SK-N-SH (cell line): ENCODE measurements at regions not wholly inside any gene's neighbourhood (a gene's known extent, or its start where the extent isn't known, plus 50 kb on each side); places are given as distances from the start of the nearest gene placed in this dataset.

ENCODE experiments used
- CTCF ChIA-PET: fragments of 300-600, 350-600 bp; formaldehyde crosslinking; extraction: SDS; loops from one replicate; lab custom pipeline; 2021; lab: Yijun Ruan, JAX
- POLR2A ChIA-PET: fragments of 350-600 bp; sonication (Branson Sonifier 250); formaldehyde crosslinking; extraction: SDS; loops from one replicate; lab custom pipeline; 2020; ENCODE audit warnings: antibody characterized with exemption, inconsistent platforms; lab: Yijun Ruan, JAX
- DNase-seq: peaks from one replicate; pipeline ENCODE4 v3.0.0; 2012
- H2AFZ ChIP-seq: fragments of 200-600 bp; sonication (generic); 2 replicates; pipeline ENCODE4 v1.8.1; 2016; ENCODE audit warnings: antibody characterized with exemption, mild to moderate bottlenecking, low read depth
- H3F3A ChIP-seq: fragments of 200-600 bp; sonication (generic); replicated peaks from 2 replicates; pipeline ENCODE3; 2016; ENCODE audit warnings: antibody characterized with exemption, mild to moderate bottlenecking; ENCODE audit not compliant: insufficient read depth
- H3K27ac ChIP-seq, 2 experiments: fragments of 200-500 bp in 1 of 2; fragments of 200-600 bp in 1 of 2; sonication (Bioruptor generic) in 1 of 2; sonication (generic), shearing (Covaris generic) in 1 of 2; 2 replicates each; pipeline versions ENCODE4 v1.5.1 to v1.6.1; 2014 to 2016; ENCODE audit warnings: low read depth in 2 of 2, inconsistent platforms in 1 of 2, low read length in 1 of 2, mild to moderate bottlenecking in 1 of 2, mixed read lengths in 1 of 2
- H3K27me3 ChIP-seq: fragments of 200-600 bp; sonication (generic), shearing (Covaris generic); 2 replicates; pipeline ENCODE4 v1.6.1; 2016; ENCODE audit warnings: mixed run types; ENCODE audit not compliant: insufficient read depth
- H3K36me3 ChIP-seq, 2 experiments: fragments of 200-500 bp in 1 of 2; fragments of 200-600 bp in 1 of 2; sonication (Bioruptor generic) in 1 of 2; sonication (generic) in 1 of 2; replicated peaks in 1 of 2; 2 replicates each; pipeline versions ENCODE3 to v1.5.1; 2014 to 2016; ENCODE audit warnings: low read length in 1 of 2, mild to moderate bottlenecking in 1 of 2; ENCODE audit not compliant: insufficient read depth in 2 of 2, control insufficient read depth in 1 of 2
- H3K4me1 ChIP-seq, 2 experiments: fragments of 200-500 bp in 1 of 2; fragments of 200-600 bp in 1 of 2; sonication (Bioruptor generic) in 1 of 2; sonication (generic), shearing (Covaris generic) in 1 of 2; 2 replicates each; pipeline versions ENCODE4 v1.5.1 to v1.6.1; 2014 to 2016; ENCODE audit warnings: low read depth in 1 of 2, low read length in 1 of 2, mixed run types in 1 of 2; ENCODE audit not compliant: insufficient read depth in 2 of 2, control insufficient read depth in 1 of 2
- H3K4me2 ChIP-seq: fragments of 200-600 bp; sonication (generic), shearing (Covaris generic); 2 replicates; pipeline ENCODE4 v1.6.1; 2017; ENCODE audit warnings: mixed run types
- H3K4me3 ChIP-seq, 2 experiments: fragments of 200-500 bp in 1 of 2; fragments of 200-600 bp in 1 of 2; sonication (Bioruptor generic) in 1 of 2; sonication (generic), shearing (Covaris generic) in 1 of 2; 2 replicates each; pipeline versions ENCODE4 v1.5.1 to v1.8.1; 2014 to 2016; ENCODE audit warnings: low read depth in 2 of 2, inconsistent platforms in 1 of 2, low read length in 1 of 2, mild to moderate bottlenecking in 1 of 2, mixed read lengths in 1 of 2, moderate library complexity in 1 of 2
- H3K79me2 ChIP-seq: fragments of 200-600 bp; sonication (generic); 2 replicates; pipeline ENCODE4 v1.8.1; 2017; ENCODE audit warnings: mild to moderate bottlenecking; ENCODE audit not compliant: insufficient read depth
- H3K9ac ChIP-seq: fragments of 200-600 bp; sonication (generic); 2 replicates; pipeline ENCODE4 v1.6.1; 2017; ENCODE audit warnings: mixed run types
- H3K9me2 ChIP-seq: fragments of 200-600 bp; sonication (generic); 2 replicates; pipeline ENCODE4 v1.6.1; 2017; ENCODE audit warnings: mixed run types
- H3K9me3 ChIP-seq: fragments of 200-600 bp; sonication (generic); 2 replicates; pipeline ENCODE4 v1.6.1; 2017; ENCODE audit warnings: mixed run types, mild to moderate bottlenecking, moderate library complexity
- H4K20me1 ChIP-seq: fragments of 200-600 bp; sonication (generic); 2 replicates; pipeline ENCODE4 v1.6.1; 2017; ENCODE audit warnings: mild to moderate bottlenecking, mixed run types; ENCODE audit not compliant: insufficient read depth
- CHD2 ChIP-seq: fragments of 150-350 bp; IDR thresholded peaks from 2 replicates; pipeline ENCODE4 v1.6.1; 2018; ENCODE audit warnings: low read length; ENCODE audit not compliant: partially characterized antibody
- FOXM1 ChIP-seq: IDR thresholded peaks from 2 replicates; pipeline ENCODE4 v1.4.0; 2012; ENCODE audit warnings: low read depth, mild to moderate bottlenecking
- GABPA ChIP-seq: IDR thresholded peaks from 2 replicates; pipeline ENCODE4 v1.4.0; 2012; ENCODE audit warnings: low read depth, mild to moderate bottlenecking
- MAX ChIP-seq: IDR thresholded peaks from 2 replicates; pipeline ENCODE4 v1.4.0; 2012; ENCODE audit warnings: low read depth
- MXI1 ChIP-seq: IDR thresholded peaks from 2 replicates; pipeline ENCODE4 v1.6.1; 2012; ENCODE audit warnings: mild to moderate bottlenecking, low read depth, low read length, improper control_type of control experiment
- NRF1 ChIP-seq: IDR thresholded peaks from 2 replicates; pipeline ENCODE4 v1.6.1; 2012; ENCODE audit warnings: low read depth, mild to moderate bottlenecking, low read length
- RFX5 ChIP-seq: IDR thresholded peaks from 2 replicates; pipeline ENCODE4 v1.6.1; 2012; ENCODE audit warnings: mild to moderate bottlenecking, improper control_type of control experiment, low read length
- RXRA ChIP-seq: IDR thresholded peaks from 2 replicates; pipeline ENCODE4 v1.4.0; 2012; ENCODE audit warnings: low read depth, mild to moderate bottlenecking, borderline replicate concordance
- SIN3A ChIP-seq: IDR thresholded peaks from 2 replicates; pipeline ENCODE4 v1.6.1; 2012; ENCODE audit warnings: low read depth, mild to moderate bottlenecking, low read length, moderate library complexity, borderline replicate concordance
- TAF1 ChIP-seq: IDR thresholded peaks from 2 replicates; pipeline ENCODE4 v1.6.1; 2012; ENCODE audit warnings: low read depth, mild to moderate bottlenecking, low read length, moderate library complexity, borderline replicate concordance
- YY1 ChIP-seq: IDR thresholded peaks from 2 replicates; pipeline ENCODE4 v1.4.0; 2012; ENCODE audit warnings: low read depth, mild to moderate bottlenecking
- WGBS: methylation state at CpG from one replicate; pipeline ENCODE4 v1.1.6; 2017; ENCODE audit warnings: low lambda C conversion rate; 5-methylcytosine and 5-hydroxymethylcytosine counted together
- TF ChIP-seq, protein P1 (sequence below): fragments of 200-600 bp; sonication (generic); IDR thresholded peaks from 2 replicates; pipeline ENCODE4 v1.6.1; 2017; ENCODE audit warnings: antibody characterized with exemption, mild to moderate bottlenecking, moderate library complexity
- TF ChIP-seq, protein P2 (sequence below): fragments of 150-350 bp; IDR thresholded peaks from 2 replicates; pipeline ENCODE4 v1.6.1; 2017; ENCODE audit warnings: antibody characterized with exemption, low read length, low read depth, borderline replicate concordance

DNA sequence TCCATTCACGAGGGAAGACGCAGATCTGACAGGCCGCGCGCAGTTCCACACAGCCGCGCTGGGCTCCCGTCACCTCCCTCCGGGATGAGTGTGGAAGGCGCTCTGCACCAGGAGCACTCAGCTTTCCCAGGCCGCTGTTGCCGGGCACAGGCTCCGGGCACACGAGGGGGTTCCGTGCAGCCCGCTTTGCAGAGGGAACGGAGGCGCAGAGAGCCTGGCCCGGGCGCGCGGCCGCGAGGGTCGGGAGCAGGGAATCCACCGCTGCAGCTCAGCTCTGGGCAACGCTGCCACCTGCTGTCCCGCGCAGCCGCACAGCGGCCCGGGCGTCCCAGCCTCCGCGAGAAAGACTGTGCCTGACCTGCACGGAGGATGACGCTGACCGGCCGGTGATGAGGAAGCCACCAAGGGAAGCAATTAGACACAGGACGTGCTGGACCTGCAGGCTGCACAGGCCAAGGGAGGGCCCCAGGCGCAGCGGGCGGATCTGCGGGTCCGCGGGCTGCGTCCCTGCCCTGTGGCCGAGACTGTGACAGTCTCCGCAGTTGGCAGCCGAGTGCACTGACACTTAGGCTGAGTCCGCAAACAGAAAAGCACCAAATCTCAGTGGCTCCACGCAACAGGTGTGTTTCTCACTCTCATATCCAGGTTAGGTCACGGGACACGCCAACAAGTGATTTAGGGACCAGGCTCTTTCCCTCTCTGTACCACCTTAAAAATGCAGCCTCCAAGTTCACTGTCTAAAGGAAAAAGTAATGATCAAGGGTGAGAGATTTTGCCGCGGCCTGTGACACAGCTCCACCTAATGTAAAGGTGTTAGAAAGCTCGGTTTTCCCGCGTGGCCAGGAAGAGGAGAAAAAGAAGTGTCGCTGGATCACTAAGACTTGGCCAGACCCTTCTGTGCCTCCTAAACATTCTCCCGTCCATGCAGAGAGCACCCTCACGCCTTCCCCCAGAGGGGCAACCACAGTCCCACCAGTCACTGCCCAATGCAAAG is 94.5 kb downstream of the SEC61G start (continued):
- no peak for TF ChIP-seq RXRA
- TF ChIP-seq, protein P1, sequence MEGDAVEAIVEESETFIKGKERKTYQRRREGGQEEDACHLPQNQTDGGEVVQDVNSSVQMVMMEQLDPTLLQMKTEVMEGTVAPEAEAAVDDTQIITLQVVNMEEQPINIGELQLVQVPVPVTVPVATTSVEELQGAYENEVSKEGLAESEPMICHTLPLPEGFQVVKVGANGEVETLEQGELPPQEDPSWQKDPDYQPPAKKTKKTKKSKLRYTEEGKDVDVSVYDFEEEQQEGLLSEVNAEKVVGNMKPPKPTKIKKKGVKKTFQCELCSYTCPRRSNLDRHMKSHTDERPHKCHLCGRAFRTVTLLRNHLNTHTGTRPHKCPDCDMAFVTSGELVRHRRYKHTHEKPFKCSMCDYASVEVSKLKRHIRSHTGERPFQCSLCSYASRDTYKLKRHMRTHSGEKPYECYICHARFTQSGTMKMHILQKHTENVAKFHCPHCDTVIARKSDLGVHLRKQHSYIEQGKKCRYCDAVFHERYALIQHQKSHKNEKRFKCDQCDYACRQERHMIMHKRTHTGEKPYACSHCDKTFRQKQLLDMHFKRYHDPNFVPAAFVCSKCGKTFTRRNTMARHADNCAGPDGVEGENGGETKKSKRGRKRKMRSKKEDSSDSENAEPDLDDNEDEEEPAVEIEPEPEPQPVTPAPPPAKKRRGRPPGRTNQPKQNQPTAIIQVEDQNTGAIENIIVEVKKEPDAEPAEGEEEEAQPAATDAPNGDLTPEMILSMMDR = peak; percentile 46
- TF ChIP-seq, protein P2, sequence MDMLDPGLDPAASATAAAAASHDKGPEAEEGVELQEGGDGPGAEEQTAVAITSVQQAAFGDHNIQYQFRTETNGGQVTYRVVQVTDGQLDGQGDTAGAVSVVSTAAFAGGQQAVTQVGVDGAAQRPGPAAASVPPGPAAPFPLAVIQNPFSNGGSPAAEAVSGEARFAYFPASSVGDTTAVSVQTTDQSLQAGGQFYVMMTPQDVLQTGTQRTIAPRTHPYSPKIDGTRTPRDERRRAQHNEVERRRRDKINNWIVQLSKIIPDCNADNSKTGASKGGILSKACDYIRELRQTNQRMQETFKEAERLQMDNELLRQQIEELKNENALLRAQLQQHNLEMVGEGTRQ = no peak
- no peak for TF ChIP-seq SIN3A
- no peak for TF ChIP-seq GABPA
- peak; percentile 74 for TF ChIP-seq NRF1
- TF ChIP-seq CHD2 = no peak

GRCh38 chr7:54663603-54664234 is 95.3 kb downstream of the SEC61G start:
- Histone ChIP-seq H3K36me3 (no peaks in the 10 kb centered on the region), H3K4me3 (peak overlapping the region; percentile 53 to 58), H2AFZ (no peak overlapping the region), H3K9ac (no peak overlapping the region)
- TF ChIP-seq MAX = no peak
- TF ChIP-seq MXI1 = no peak
- no peak for TF ChIP-seq RFX5
- TF ChIP-seq TAF1 = no peak
- TF ChIP-seq FOXM1 = no peak
- no peak for TF ChIP-seq YY1
- TF ChIP-seq, all 33 proteins: peak for 0
- H4K20me1 ChIP-seq = no peaks in the 10 kb centered on the region
- H3K27ac ChIP-seq = no peak overlapping the region; a peak in 1 of 4 replicates
- H3K79me2 ChIP-seq = no peaks in the 10 kb centered on the region
- peak overlapping the region; percentile 74 for H3K4me2 ChIP-seq
- ChIA-PET CTCF (interaction anchor here (0.6 to 1.9 kb wide), 20 partner anchors 9 to 1743 kb away, joined by 3 to 12 read pairs (median 3); no protein-coding TSS in a partner anchor), POLR2A (no interaction called here)
- H3K9me2 ChIP-seq = no peaks in the 10 kb centered on the region
- peaks cover 24% of the 10 kb centered on the region for H3K27me3 ChIP-seq
- H3F3A ChIP-seq = no peaks in the 10 kb centered on the region
- peaks cover 0 to 11% of the 10 kb centered on the region in 2 experiments; a peak in 1 of 4 replicates for H3K4me1 ChIP-seq
- no peaks in the 10 kb centered on the region for H3K9me3 ChIP-seq
- DNase-seq = no peak
- WGBS = 32% methylated on average over 16 of the region's 16 CpGs
